ENCODE measurements at regions not wholly inside any gene's neighbourhood (a gene's known extent, or its start where the extent isn't known, plus 50 kb on each side); places are given as distances from the start of the nearest gene placed in this dataset.

DNA sequence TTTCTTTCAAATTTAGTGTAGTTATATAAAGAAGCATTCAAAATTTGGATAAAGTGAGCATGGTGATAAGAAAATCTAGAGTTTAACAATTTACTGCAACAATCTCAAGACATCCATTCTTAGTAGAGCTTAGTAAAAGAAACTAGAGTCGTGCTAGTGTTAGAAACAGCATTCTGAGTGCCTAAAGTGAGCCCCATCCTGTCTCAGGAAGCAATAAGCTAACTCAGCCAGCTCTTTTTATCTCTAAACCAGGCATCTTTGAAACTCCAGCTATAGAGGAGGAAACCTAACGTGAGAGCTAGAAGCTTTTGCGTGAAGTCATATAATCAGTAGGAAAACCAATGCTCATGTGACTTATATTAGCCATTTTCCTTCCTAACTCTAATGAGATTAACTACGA, 1187.1 kb upstream of the EPHA6 start:
- H3K9ac ChIP-seq (ENCODE audit: insufficient read depth in 1 of 2, low read depth in 2 of 2, low read length in 2 of 2): no peak overlapping the region
- BruUV-seq (replicated peaks): no TSS peak
- H3K27me3 ChIP-seq (ENCODE audit: control insufficient read depth in 2 of 2, insufficient read depth in 2 of 2, low read length in 2 of 2): no peaks in the 10 kb centered on the region
- no peak overlapping the region for H3K4me2 ChIP-seq (ENCODE audit: insufficient read depth, low read length)
- H3K27ac ChIP-seq (ENCODE audit: extremely low read depth, low read depth, low read length): no peak overlapping the region
- no peak overlapping the region for H2AFZ ChIP-seq (ENCODE audit: low read depth, low read length)
- TF ChIP-seq, protein P1, sequence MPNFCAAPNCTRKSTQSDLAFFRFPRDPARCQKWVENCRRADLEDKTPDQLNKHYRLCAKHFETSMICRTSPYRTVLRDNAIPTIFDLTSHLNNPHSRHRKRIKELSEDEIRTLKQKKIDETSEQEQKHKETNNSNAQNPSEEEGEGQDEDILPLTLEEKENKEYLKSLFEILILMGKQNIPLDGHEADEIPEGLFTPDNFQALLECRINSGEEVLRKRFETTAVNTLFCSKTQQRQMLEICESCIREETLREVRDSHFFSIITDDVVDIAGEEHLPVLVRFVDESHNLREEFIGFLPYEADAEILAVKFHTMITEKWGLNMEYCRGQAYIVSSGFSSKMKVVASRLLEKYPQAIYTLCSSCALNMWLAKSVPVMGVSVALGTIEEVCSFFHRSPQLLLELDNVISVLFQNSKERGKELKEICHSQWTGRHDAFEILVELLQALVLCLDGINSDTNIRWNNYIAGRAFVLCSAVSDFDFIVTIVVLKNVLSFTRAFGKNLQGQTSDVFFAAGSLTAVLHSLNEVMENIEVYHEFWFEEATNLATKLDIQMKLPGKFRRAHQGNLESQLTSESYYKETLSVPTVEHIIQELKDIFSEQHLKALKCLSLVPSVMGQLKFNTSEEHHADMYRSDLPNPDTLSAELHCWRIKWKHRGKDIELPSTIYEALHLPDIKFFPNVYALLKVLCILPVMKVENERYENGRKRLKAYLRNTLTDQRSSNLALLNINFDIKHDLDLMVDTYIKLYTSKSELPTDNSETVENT (CRISPR knock-in tag; IDR thresholded peaks at IDR 0.05): no peak
- TF ChIP-seq NELFE (IDR thresholded peaks at IDR 0.05; ENCODE audit: insufficient read depth, insufficient read length): no peak
- intact Hi-C loops (cut with micrococcal nuclease): no loop called here
- no peak for ATAC-seq
- H3K4me1 ChIP-seq (replicated peaks in 1 of 2; ENCODE audit: control insufficient read depth in 2 of 2, insufficient read depth in 2 of 2, low read length in 2 of 2): no peaks in the 10 kb centered on the region
- H3K36me3 ChIP-seq (ENCODE audit: control insufficient read depth, insufficient read depth, low read length): no peaks in the 10 kb centered on the region
- CTCF ChIA-PET (ENCODE audit: low intra/inter-chr PET ratio): no interaction called here
- no peak overlapping the region for H3K4me3 ChIP-seq
- no peak for DNase-seq (ENCODE audit: extremely low read depth in 1 of 4, low spot score in 3 of 4)
- FAIRE-seq: no peak
- H3K79me2 ChIP-seq (ENCODE audit: control insufficient read depth, insufficient read depth, low read length): no peaks in the 10 kb centered on the region
- H3K9me1 ChIP-seq (ENCODE audit: control insufficient read depth, insufficient read depth, low read length): no peaks in the 10 kb centered on the region
- WGBS (ENCODE audit: insufficient coverage, low coverage, missing lambda C conversion rate): 0% methylated on average over 3 of the region's 4 CpGs
- no peaks in the 10 kb centered on the region for H4K20me1 ChIP-seq (replicated peaks; ENCODE audit: control insufficient read depth, insufficient read depth, low read length)
- in situ Hi-C loops (cut with MboI): no loop called here
- no peaks in the 10 kb centered on the region for H3K9me3 ChIP-seq (replicated peaks; ENCODE audit: control insufficient read depth, insufficient read depth, low read depth, low read length)
- POLR2A ChIA-PET: no interaction called here

DNA sequence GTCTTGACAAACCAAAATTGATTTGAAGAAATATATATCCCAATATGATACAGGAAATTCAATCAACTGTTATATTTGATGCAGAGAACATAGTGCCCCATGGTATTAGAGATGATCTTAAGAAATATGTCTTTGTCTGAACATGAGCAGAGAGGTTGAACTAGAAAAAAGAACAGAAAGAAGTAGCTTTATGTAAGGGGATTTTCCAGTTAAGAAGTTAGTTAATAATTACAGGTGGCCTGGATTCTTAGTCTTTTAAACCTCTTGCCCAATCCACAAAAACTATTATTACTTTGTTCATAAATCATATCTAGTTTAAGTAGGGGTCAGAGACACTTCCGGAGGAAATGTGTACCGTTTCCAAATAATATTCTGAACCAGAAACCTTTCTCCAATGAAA, 1186.7 kb upstream of the EPHA6 start:
- H4K20me1 ChIP-seq (replicated peaks; ENCODE audit: control insufficient read depth, insufficient read depth, low read length): no peaks in the 10 kb centered on the region
- H3K27ac ChIP-seq (ENCODE audit: extremely low read depth, low read depth, low read length): no peak overlapping the region
- no peak for TF ChIP-seq ZNF140 (CRISPR knock-in tag; IDR thresholded peaks at IDR 0.05)
- no peak for TF ChIP-seq ZNF785 (CRISPR knock-in tag; IDR thresholded peaks at IDR 0.05)
- in situ Hi-C loops (cut with MboI) (no loop called here), intact Hi-C loops (cut with micrococcal nuclease) (no loop called here)
- 0% methylated on average over 2 of the region's 2 CpGs for whole genome bisulfite sequencing (ENCODE audit: insufficient coverage, low coverage, missing lambda C conversion rate)
- BruUV-seq (replicated peaks): no TSS peak
- H3K4me3 ChIP-seq: no peak overlapping the region
- H3K27me3 ChIP-seq (ENCODE audit: control insufficient read depth in 2 of 2, insufficient read depth in 2 of 2, low read length in 2 of 2): no peaks in the 10 kb centered on the region
- H3K9ac ChIP-seq (ENCODE audit: insufficient read depth in 1 of 2, low read depth in 2 of 2, low read length in 2 of 2): no peak overlapping the region
- no peaks in the 10 kb centered on the region for H3K36me3 ChIP-seq (ENCODE audit: control insufficient read depth, insufficient read depth, low read length)
- H3K4me2 ChIP-seq (ENCODE audit: insufficient read depth, low read length): no peak overlapping the region
- no peak overlapping the region for H2AFZ ChIP-seq (ENCODE audit: low read depth, low read length)
- ChIA-PET POLR2A (no interaction called here), CTCF (ENCODE audit: low intra/inter-chr PET ratio) (no interaction called here)
- no peaks in the 10 kb centered on the region for H3K79me2 ChIP-seq (ENCODE audit: control insufficient read depth, insufficient read depth, low read length)
- H3K4me1 ChIP-seq (replicated peaks in 1 of 2; ENCODE audit: control insufficient read depth in 2 of 2, insufficient read depth in 2 of 2, low read length in 2 of 2): no peaks in the 10 kb centered on the region
- ATAC-seq (no peak), FAIRE-seq (no peak), DNase-seq (ENCODE audit: extremely low read depth in 1 of 4, low spot score in 3 of 4) (no peak)
- no peaks in the 10 kb centered on the region for H3K9me1 ChIP-seq (ENCODE audit: control insufficient read depth, insufficient read depth, low read length)
- no peaks in the 10 kb centered on the region for H3K9me3 ChIP-seq (replicated peaks; ENCODE audit: control insufficient read depth, insufficient read depth, low read depth, low read length)

All from K562 (cell line).